ENCODE measurements at regions not wholly inside any gene's neighbourhood (a gene's known extent, or its start where the extent isn't known, plus 50 kb on each side); places are given as distances from the start of the nearest gene placed in this dataset.

DNA sequence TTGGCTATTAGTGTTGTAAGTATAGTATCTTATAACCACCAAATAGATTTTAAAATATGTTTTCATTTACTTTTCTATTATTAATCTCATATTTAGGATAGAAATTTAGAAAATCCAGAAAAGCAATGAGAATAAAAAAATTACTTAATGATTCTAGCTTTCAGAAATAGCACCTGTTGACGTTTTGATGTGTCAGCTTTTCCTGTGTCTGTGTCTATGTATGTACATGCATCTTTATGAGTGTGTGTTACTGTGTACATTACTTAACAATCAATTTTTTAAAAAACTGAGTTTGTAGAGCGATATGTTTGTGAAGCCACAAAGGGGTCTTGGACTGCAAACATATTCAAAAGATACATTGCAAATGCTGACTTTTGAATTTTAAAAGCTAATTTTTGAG is 526.9 kb downstream of the BCKDHB start:
- H3K4me3 ChIP-seq = no peak overlapping the region
- no peaks in the 10 kb centered on the region for H3K36me3 ChIP-seq
- in situ Hi-C loops (cut with MboI; ENCODE audit: low pct_ligation_motif_present in 1 of 4, low pct_unique_long_range_greater_than_20kb in 1 of 4, low sequenced_read_pairs in 3 of 4) = no loop called here
- H3K27me3 ChIP-seq = no peaks in the 10 kb centered on the region
- H3K9me3 ChIP-seq = no peaks in the 10 kb centered on the region
- WGBS, 2 donors (ENCODE audit: low coverage in 1 of 2) = 57 to 58% methylated on average over 2 of the region's 2 CpGs
- H3K27ac ChIP-seq = no peak overlapping the region
- intact Hi-C loops (cut with DNase I; ENCODE audit: low total_unique reads) = no loop called here
- TF ChIP-seq POLR2A (IDR thresholded peaks at IDR 0.05) = no peak
- TF ChIP-seq, protein P1, sequence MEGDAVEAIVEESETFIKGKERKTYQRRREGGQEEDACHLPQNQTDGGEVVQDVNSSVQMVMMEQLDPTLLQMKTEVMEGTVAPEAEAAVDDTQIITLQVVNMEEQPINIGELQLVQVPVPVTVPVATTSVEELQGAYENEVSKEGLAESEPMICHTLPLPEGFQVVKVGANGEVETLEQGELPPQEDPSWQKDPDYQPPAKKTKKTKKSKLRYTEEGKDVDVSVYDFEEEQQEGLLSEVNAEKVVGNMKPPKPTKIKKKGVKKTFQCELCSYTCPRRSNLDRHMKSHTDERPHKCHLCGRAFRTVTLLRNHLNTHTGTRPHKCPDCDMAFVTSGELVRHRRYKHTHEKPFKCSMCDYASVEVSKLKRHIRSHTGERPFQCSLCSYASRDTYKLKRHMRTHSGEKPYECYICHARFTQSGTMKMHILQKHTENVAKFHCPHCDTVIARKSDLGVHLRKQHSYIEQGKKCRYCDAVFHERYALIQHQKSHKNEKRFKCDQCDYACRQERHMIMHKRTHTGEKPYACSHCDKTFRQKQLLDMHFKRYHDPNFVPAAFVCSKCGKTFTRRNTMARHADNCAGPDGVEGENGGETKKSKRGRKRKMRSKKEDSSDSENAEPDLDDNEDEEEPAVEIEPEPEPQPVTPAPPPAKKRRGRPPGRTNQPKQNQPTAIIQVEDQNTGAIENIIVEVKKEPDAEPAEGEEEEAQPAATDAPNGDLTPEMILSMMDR (IDR thresholded peaks at IDR 0.05) = no peak
- no peak for TF ChIP-seq POLR2AphosphoS5 (IDR thresholded peaks at IDR 0.05)
- no peak for TF ChIP-seq EP300 (IDR thresholded peaks at IDR 0.05; ENCODE audit: low read depth)
- DNase-seq = no peak
- H3K4me1 ChIP-seq = no peaks in the 10 kb centered on the region

- TF ChIP-seq, protein P1 (IDR thresholded peaks at IDR 0.05) = no peak
- TF ChIP-seq EP300 (IDR thresholded peaks at IDR 0.05; ENCODE audit: low read depth) (no peak), POLR2A (IDR thresholded peaks at IDR 0.05) (no peak), POLR2AphosphoS5 (IDR thresholded peaks at IDR 0.05) (no peak)
- DNase-seq = no peak
- in situ Hi-C loops (cut with MboI; ENCODE audit: low pct_ligation_motif_present in 1 of 4, low pct_unique_long_range_greater_than_20kb in 1 of 4, low sequenced_read_pairs in 3 of 4) (no loop called here), intact Hi-C loops (cut with DNase I; ENCODE audit: low total_unique reads) (no loop called here)
- Histone ChIP-seq H3K9me3 (peaks cover 3 to 9% of the 10 kb centered on the region in 2 donors), H3K36me3 (no peaks in the 10 kb centered on the region), H3K4me3 (no peak overlapping the region), H3K27ac (no peak overlapping the region), H3K27me3 (no peaks in the 10 kb centered on the region), H3K4me1 (no peaks in the 10 kb centered on the region)
- WGBS, 2 donors (ENCODE audit: low coverage in 1 of 2) = 73% methylated on average over 1 of the region's 1 CpG
Measured at GRCh38 chr6:80625405-80625804, 518.9 kb downstream of the BCKDHB start.

DNA sequence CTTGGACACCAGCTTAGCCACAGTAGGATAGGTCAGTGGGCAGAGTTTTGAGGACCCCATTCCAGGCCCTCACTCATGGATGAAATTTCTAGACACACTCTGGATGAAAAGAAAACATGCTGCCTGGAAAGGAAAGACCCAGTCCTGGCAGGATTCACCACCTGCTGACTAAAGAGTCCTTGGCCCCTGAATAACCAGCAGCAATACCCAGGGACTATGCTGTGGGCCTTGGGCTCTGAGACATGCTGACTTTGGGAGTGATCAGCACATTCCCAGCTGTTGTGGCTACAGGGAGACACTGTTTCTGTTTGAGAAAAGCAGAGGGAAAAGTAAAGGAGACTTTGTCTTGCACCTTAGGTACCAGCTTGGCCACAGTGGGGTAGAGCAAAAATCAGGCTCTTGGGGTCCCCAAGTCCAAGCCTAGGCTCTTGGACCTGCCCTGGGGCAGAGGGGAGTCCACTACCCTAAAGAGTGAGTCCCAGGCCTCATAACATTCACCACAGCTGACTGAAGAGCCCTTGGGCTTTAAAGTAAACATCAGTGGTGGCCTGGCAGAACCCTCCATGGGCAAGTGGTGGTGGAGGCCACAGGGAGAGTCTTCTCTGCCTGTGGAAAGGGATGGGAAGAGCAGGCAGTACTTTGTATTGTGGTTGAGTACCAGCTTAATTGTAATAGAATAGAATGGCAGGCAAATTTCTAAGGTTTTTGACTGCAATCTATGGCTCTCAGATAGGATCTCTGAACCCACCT is 516.8 kb downstream of the BCKDHB start:
- H3K27me3 ChIP-seq = no peaks in the 10 kb centered on the region
- intact Hi-C loops (cut with DNase I; ENCODE audit: low total_unique reads) (no loop called here), in situ Hi-C loops (cut with MboI; ENCODE audit: low pct_ligation_motif_present in 1 of 4, low pct_unique_long_range_greater_than_20kb in 1 of 4, low sequenced_read_pairs in 3 of 4) (loop anchor here in 2 of 4 donors (25.0 kb wide), 3 partner anchors 1114 to 1414 kb away; partner anchors contain the start of gene TENT5A (in 1 of the 2))
- no peaks in the 10 kb centered on the region for H3K4me1 ChIP-seq
- TF ChIP-seq EP300 (IDR thresholded peaks at IDR 0.05; ENCODE audit: low read depth) = no peak
- TF ChIP-seq, protein P1 (IDR thresholded peaks at IDR 0.05) = no peak
- TF ChIP-seq POLR2AphosphoS5 (IDR thresholded peaks at IDR 0.05) = no peak
- no peak for TF ChIP-seq POLR2A (IDR thresholded peaks at IDR 0.05)
- H3K36me3 ChIP-seq = no peaks in the 10 kb centered on the region
- no peak overlapping the region for H3K27ac ChIP-seq
- peaks cover 3 to 9% of the 10 kb centered on the region in 2 donors for H3K9me3 ChIP-seq
- no peak for DNase-seq
- H3K4me3 ChIP-seq = no peak overlapping the region

DNA sequence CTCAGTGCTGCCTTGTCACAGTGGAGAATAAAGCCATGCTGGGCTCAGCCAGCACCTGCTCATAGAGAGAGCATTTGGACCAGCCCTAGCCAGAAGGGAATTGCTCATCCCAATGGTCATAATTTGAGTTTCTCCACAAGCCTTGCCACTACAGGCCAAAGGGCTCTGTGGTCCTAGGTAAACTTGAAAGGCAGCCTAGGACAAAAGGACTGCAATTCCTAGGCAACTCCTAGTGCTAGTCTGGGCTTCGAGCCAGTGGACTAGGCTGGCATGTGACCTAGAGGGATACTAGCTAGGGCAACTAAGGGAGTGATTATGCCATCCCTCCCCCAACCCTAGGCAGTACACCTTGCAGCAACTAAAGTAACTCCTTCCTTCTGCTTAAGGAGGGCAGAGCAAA is 516.2 kb downstream of the BCKDHB start:
- Histone ChIP-seq H3K9me3 (peaks cover 3 to 9% of the 10 kb centered on the region in 2 donors), H3K4me3 (no peak overlapping the region), H3K36me3 (no peaks in the 10 kb centered on the region), H3K27ac (no peak overlapping the region), H3K4me1 (no peaks in the 10 kb centered on the region), H3K27me3 (no peaks in the 10 kb centered on the region)
- in situ Hi-C loops (cut with MboI; ENCODE audit: low pct_ligation_motif_present in 1 of 4, low pct_unique_long_range_greater_than_20kb in 1 of 4, low sequenced_read_pairs in 3 of 4) = loop anchor here in 2 of 4 donors (25.0 kb wide), 3 partner anchors 1115 to 1415 kb away; partner anchors contain the start of gene TENT5A (in 1 of the 2)
- WGBS, 2 donors (ENCODE audit: low coverage in 1 of 2) = 77% methylated on average over 1 of the region's 1 CpG; no CpG with 5 or more reads in 1 of the 2 donors
- DNase-seq = no peak
- intact Hi-C loops (cut with DNase I; ENCODE audit: low total_unique reads) = no loop called here
- TF ChIP-seq EP300 (IDR thresholded peaks at IDR 0.05; ENCODE audit: low read depth) (no peak), POLR2AphosphoS5 (IDR thresholded peaks at IDR 0.05) (no peak), POLR2A (IDR thresholded peaks at IDR 0.05) (no peak)
- TF ChIP-seq, protein P1 (IDR thresholded peaks at IDR 0.05) = no peak

Measured in transverse colon (tissue), 4 donors.